CMK (cell line): ENCODE measurements at regions not wholly inside any gene's neighbourhood (a gene's known extent, or its start where the extent isn't known, plus 50 kb on each side); places are given as distances from the start of the nearest gene placed in this dataset.

ENCODE experiments used
- DNase-seq: peaks from one replicate; pipeline ENCODE4 v3.0.0-alpha.2; 2010; ENCODE audit warnings: low read depth

DNA sequence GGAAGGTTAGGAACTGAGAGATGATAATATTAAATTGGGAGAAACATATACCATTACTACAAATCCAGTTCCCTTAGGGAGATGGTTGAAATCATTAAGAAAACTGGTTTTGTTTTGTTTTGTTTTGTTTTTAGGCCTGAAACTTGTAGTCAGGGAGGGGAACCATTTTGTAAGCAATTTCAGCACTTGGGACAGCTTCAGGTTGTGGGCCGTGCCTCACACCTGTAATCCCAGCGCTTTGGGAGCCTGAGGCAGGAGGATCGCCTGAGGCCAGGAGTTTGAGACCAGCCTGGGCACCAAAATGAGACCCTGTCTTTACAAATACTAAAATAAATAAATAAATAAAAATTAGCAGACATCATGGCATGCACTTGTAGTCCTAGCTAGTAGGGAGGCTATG is 694.3 kb upstream of the NR5A2 start:
- no peak for DNase-seq

GRCh38 chr1:199335496-199335895 is 692.0 kb upstream of the NR5A2 start:
- no peak for DNase-seq

- DNase-seq = no peak
Observed at GRCh38 chr1:199336745-199337640, 690.5 kb upstream of the NR5A2 start.

GRCh38 chr1:199338760-199339159 is 688.8 kb upstream of the NR5A2 start:
- no peak for DNase-seq

DNA sequence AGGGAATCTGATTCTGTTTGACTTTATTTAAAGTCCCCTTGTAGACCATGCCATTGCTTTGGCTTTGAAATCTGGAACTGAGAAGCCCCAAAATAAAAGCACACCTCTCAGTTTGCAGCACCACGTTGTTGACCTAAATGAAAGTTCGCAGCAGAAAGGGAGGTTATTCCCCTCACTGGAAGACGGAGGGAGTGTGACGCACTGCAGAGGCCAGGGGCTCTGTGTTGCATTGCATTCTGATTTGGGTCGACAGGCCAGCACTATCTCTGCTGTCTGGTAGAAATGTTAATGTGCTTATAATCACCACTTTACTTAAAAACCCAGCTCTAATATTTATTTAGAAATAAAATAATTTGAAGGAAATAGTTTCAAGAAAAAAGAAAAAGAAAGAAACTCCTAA is 675.2 kb upstream of the NR5A2 start:
- DNase-seq = no peak

DNA sequence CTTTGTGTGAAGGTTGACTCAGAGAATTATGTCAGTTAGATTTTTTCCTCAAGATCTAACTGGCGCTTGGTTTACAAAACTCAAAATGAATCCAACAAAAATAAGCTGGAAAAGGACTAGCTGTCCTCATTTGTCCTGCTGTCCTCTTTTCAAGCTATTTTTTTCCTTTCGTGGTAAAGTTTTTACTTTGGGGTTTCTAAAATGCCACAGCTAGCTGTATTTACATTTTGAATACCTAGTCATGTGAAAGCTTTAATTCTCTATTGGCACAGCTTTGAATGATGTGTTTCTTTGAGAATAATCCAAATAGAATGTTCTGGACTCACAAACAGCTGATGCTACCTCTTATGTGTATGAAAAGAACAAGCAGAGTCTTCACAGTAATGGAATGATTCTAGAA is 673.6 kb upstream of the NR5A2 start:
- DNase-seq = no peak

DNA sequence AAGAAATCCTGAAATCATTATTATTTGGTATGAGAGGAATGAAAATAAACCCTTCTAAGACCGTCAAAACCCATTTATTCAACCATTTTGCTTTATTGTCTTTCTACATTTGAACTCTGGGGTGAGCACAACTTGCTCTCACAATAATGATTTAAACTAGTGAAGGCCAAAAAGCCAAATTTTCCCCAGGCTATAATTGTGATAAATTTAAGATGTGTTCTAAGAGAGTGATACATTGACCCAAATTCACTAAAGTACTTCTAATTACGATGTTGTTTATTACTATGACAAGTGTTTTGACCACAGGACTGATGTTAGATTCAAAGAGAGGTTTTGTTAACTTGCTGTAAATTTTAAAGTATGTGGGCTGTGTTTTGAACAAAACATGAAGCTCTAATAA is 670.9 kb upstream of the NR5A2 start:
- DNase-seq = no peak

GRCh38 chr1:199357599-199357998 is 669.9 kb upstream of the NR5A2 start:
- DNase-seq = no peak

- no peak for DNase-seq
Observed at GRCh38 chr1:199362996-199363395, 664.5 kb upstream of the NR5A2 start.

- no peak for DNase-seq
Observed at GRCh38 chr1:199373139-199373538, 654.4 kb upstream of the NR5A2 start.

DNA sequence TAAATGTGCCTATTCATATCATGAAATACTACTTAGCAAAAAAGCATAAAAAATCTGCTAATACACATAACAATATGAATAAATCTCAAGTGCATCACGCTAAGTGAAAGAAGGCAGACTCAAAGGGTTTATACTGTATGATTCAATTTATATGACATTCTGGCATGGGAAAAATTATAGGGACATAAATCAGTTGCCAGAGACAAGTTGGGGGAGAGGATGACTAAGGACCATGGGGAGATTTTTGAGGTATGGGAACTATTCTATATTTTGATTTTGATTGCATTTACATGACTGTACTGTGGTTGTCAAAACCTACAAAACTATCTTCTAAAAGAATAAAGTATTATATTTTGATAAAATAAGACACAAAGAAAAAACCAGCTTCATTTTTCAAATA is 650.3 kb upstream of the NR5A2 start:
- no peak for DNase-seq

- no peak for DNase-seq
Observed at GRCh38 chr1:199383793-199384192, 643.7 kb upstream of the NR5A2 start.

GRCh38 chr1:199394856-199395255 is 632.7 kb upstream of the NR5A2 start:
- DNase-seq = no peak

GRCh38 chr1:199396456-199396855 is 631.1 kb upstream of the NR5A2 start:
- no peak for DNase-seq

DNA sequence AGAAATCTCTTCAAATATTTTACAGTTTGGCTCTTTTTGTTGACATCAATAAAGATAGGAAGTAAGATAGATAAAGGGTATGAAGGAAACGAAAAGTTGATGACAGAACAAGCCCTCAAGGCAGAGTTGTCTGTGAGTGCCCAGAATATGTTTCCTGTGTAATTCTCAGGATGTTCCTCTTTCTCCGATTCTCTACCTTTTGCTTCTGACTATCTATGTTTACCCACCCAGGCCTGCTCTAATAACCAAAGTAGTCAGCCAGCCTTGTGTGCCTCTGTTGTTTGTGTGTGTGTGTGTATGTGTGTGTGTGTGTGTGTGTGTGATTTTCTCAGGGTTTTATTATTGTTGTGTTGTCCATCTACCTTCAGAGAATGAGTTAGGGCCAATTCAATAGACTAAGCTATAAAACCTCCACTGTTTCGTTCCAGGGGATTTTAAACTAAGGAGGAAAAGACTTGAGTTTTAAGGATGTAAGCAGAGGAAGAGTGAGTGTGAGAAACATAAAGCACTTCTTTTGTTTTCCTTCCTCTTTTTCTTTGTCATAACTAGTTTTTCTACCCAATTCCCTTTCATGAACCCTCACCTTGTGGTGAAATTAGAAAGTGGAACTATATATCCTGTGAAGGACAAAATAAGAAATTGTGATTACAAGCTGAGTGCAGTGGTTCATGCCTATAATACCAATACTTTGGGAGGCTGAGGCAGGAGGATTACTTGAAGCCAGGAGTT is 627.4 kb upstream of the NR5A2 start:
- no peak for DNase-seq

- DNase-seq = no peak
Observed at GRCh38 chr1:199403531-199404116, 623.9 kb upstream of the NR5A2 start.

DNA sequence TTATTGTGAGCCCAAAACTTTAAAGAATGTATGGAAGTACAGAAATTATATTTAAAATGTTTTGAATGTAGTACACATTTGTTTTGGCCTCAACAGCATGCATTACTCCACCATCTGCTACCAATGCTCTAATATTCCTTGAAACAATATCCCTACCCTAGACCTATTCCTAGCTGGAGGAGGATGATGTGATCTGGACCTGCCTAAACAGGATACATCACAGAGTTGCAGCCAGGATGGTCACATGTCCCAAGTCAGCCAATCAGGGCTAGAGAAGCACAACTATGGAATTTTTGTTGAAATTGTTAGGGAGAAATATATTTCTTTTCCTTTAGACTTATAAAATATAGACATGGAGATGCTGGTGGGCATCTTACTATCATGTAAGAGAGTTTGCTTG is 623.3 kb upstream of the NR5A2 start:
- no peak for DNase-seq

DNA sequence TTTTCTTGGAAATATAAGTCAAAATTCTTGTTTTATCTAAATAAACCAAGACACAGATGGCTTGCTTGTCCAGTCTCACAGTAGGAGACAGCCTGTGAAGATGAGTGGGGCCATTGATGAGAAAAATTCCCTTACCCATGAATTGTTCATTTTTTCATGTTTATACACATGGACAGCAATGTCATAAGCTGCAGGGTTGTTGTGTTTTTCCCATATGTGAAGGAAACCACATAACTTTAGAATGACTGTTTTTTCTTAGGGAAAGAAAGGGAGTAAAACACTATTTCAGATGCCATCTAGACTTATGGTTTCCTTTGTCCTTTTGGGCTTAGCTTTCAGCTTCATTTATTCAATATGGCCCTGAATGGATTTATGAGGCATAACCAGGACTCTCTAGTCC is 622.5 kb upstream of the NR5A2 start:
- no peak for DNase-seq

GRCh38 chr1:199405634-199406196 is 621.8 kb upstream of the NR5A2 start:
- no peak for DNase-seq

DNA sequence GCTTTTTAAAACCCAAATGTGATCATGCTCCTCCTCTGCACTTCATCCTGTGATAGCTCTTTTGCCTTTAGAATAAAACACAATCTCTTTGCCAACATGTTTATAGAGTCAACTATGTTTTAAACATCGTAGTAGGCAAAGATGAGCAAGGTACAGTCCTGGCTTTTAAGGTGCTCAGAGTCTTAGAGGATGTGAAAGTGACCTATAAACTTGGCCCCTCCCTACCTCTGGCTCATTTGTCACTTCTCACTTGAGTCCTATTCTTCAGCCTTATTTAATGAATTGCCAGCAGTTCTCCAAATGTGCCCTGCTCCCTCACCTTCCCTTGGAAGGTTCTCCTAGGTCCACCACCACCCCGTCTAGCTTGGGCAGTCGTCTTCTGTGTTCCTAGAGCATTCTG is 617.0 kb upstream of the NR5A2 start:
- DNase-seq = no peak

DNA sequence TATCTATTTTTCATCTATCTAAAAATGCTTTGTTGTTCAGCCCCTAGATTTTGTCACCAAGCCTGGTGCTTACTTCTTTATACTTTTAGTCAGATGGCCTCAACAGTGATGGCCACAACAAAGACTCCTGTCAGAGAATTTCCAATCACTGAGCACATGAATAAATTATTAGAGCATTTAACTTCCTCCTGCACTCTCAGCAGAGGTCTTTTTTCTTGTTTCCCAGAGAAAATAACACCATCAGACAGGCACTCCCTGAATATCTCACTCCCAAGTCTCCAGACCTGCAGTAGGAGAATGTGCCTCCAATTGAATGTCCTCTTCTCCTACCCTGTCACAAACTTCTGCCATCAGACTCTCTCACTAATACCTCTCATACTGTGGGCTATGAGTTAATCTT is 616.0 kb upstream of the NR5A2 start:
- no peak for DNase-seq

GRCh38 chr1:199422206-199422605 is 605.3 kb upstream of the NR5A2 start:
- DNase-seq = no peak

DNA sequence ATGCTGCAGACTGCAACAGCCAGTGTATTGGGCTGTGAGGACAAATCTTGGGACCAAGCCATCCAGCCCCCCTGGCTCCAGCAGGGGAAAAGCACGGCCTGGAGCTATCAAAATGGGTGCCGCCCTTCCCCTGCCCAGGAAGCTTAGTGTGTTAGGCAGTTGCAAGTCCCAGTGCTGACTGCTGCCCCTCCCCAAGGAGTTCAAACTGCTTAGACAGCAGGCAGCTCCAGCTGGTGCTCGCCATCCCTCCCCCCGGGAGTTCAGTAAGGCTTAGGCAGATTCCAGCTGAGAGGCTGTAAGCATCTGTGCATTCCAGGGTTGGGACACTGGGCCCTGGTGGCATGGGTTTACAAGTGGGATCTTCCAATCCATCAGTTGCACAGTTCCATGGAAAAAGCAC is 579.6 kb upstream of the NR5A2 start:
- no peak for DNase-seq
